GM23338 (cell line): ENCODE measurements at regions not wholly inside any gene's neighbourhood (a gene's known extent, or its start where the extent isn't known, plus 50 kb on each side); places are given as distances from the start of the nearest gene placed in this dataset.
A peak's percentile ranks its signal among the peaks of the same experiment; 100 is the strongest.

Source experiments
- ATAC-seq: fragments of 200-7000 bp; cut with Tn5 transposase; 3 replicates; pipeline ENCODE4 v1.9.1; 2020
- DNase-seq: peaks from one replicate; pipeline ENCODE4 v3.0.0-alpha.2; 2015; ENCODE audit warnings: low spot score
- H2AFZ ChIP-seq: fragments of 200-600 bp; sonication (generic); 2 replicates; pipeline ENCODE4 v1.8.0; 2016; ENCODE audit warnings: antibody characterized with exemption, mild to moderate bottlenecking, moderate library complexity
- H3F3A ChIP-seq: fragments of 200-600 bp; sonication (generic); replicated peaks from 2 replicates; pipeline ENCODE4 v1.8.0; 2017; ENCODE audit warnings: antibody characterized with exemption, mixed run types, low read depth
- H3K27ac ChIP-seq: fragments of 200-600 bp; sonication (generic); 2 replicates; pipeline ENCODE4 v1.6.1; 2016; ENCODE audit warnings: low read depth
- H3K27me3 ChIP-seq: fragments of 200-600 bp; sonication (generic); 2 replicates; pipeline ENCODE4 v1.8.0; 2016; ENCODE audit warnings: mild to moderate bottlenecking, mixed run types, moderate library complexity; ENCODE audit not compliant: insufficient read depth
- H3K36me3 ChIP-seq: fragments of 200-600 bp; sonication (generic); 2 replicates; pipeline ENCODE4 v1.8.0; 2016; ENCODE audit warnings: mild to moderate bottlenecking; ENCODE audit not compliant: insufficient read depth
- H3K4me1 ChIP-seq: fragments of 200-600 bp; sonication (generic); 2 replicates; pipeline ENCODE4 v1.8.0; 2016; ENCODE audit warnings: mild to moderate bottlenecking, moderate library complexity; ENCODE audit not compliant: insufficient read depth
- H3K4me2 ChIP-seq: fragments of 200-600 bp; sonication (generic); 2 replicates; pipeline ENCODE4 v1.7.1; 2017; ENCODE audit warnings: mixed run types
- H3K4me3 ChIP-seq: fragments of 200-600 bp; sonication (generic); 2 replicates; pipeline ENCODE4 v1.6.1; 2016; ENCODE audit warnings: mixed run types
- H3K79me2 ChIP-seq: fragments of 200-600 bp; sonication (generic); replicated peaks from 2 replicates; pipeline ENCODE4 v1.8.0; 2017; ENCODE audit warnings: mild to moderate bottlenecking; ENCODE audit not compliant: insufficient read depth
- H3K9me2 ChIP-seq: fragments of 200-600 bp; sonication (generic); 2 replicates; pipeline ENCODE4 v1.8.0; 2017; ENCODE audit not compliant: insufficient read depth
- H4K20me1 ChIP-seq: fragments of 200-600 bp; sonication (generic); replicated peaks from 2 replicates; pipeline ENCODE4 v1.8.0; 2017; ENCODE audit warnings: mild to moderate bottlenecking; ENCODE audit not compliant: insufficient read depth
- H3K27ac Mint-ChIP-seq: 2 replicates; pipeline ENCODE4 v1.8.0; 2020; ENCODE audit warnings: inconsistent platforms, mild to moderate bottlenecking, moderate library complexity, mixed read lengths
- H3K27me3 Mint-ChIP-seq: 3 replicates; pipeline ENCODE4 v1.8.0; 2022; ENCODE audit warnings: low read depth, mild to moderate bottlenecking, moderate library complexity, mixed read lengths, inconsistent platforms; ENCODE audit not compliant: insufficient read depth, poor library complexity
- H3K36me3 Mint-ChIP-seq: 3 replicates; pipeline ENCODE4 v1.8.0; 2021; ENCODE audit warnings: low read depth, mild to moderate bottlenecking, inconsistent platforms, moderate library complexity, mixed read lengths
- H3K4me1 Mint-ChIP-seq: 3 replicates; pipeline ENCODE4 v1.8.0; 2020; ENCODE audit warnings: mild to moderate bottlenecking, inconsistent platforms, mixed read lengths
- H3K4me3 Mint-ChIP-seq: 3 replicates; pipeline ENCODE4 v1.8.0; 2021; ENCODE audit warnings: moderate library complexity, mild to moderate bottlenecking, inconsistent platforms, mixed read lengths
- H3K9me3 Mint-ChIP-seq: 3 replicates; pipeline ENCODE4 v1.8.0; 2020; ENCODE audit warnings: moderate library complexity, mild to moderate bottlenecking, inconsistent platforms, mixed read lengths
- CREB1 ChIP-seq: fragments of 250-450 bp; sonication (Bioruptor Pico); IDR thresholded peaks from 2 replicates; pipeline ENCODE4 v1.5.0; 2020; ENCODE audit warnings: low read depth, mild to moderate bottlenecking, moderate library complexity
- CTCF ChIP-seq, 2 experiments: fragments of 200-600 bp in 1 of 2; sonication (generic) in 1 of 2; conservative IDR thresholded peaks; 2 replicates each; pipeline versions ENCODE4 v1.5.1 to v1.6.1; 2016 to 2017; ENCODE audit warnings: antibody characterized with exemption in 2 of 2, low read depth in 2 of 2, mild to moderate bottlenecking in 2 of 2, moderate library complexity in 1 of 2
- EZH2 ChIP-seq: fragments of 200-600 bp; sonication (generic); IDR thresholded peaks from one replicate; pipeline ENCODE4 v1.8.0; 2017; ENCODE audit warnings: antibody characterized with exemption, mild to moderate bottlenecking, low read depth; ENCODE audit not compliant: unreplicated experiment
- EZH2phosphoT487 ChIP-seq: fragments of 200-600 bp; sonication (generic); IDR thresholded peaks from one replicate; pipeline ENCODE4 v1.8.1; 2018; ENCODE audit warnings: antibody characterized with exemption; ENCODE audit not compliant: unreplicated experiment
- JUNB ChIP-seq: IDR thresholded peaks from one replicate; pipeline ENCODE4 v1.6.1; 2016; ENCODE audit warnings: antibody characterized with exemption; ENCODE audit not compliant: unreplicated experiment
- NANOG ChIP-seq: IDR thresholded peaks from 2 replicates; pipeline ENCODE4 v1.6.1; 2016; ENCODE audit warnings: antibody characterized with exemption, borderline replicate concordance
- POLR2AphosphoS5 ChIP-seq: IDR thresholded peaks from 2 replicates; pipeline ENCODE4 v1.6.1; 2016; ENCODE audit warnings: antibody characterized with exemption, low read depth
- REST ChIP-seq: IDR thresholded peaks from one replicate; pipeline ENCODE4 v1.6.1; 2018; ENCODE audit warnings: antibody characterized with exemption; ENCODE audit not compliant: unreplicated experiment
- STAT1 ChIP-seq: IDR thresholded peaks from one replicate; pipeline ENCODE4 v1.6.1; 2016; ENCODE audit warnings: antibody characterized with exemption; ENCODE audit not compliant: unreplicated experiment
- ZNF114 ChIP-seq: fragments of 250-450 bp; sonication (Bioruptor Pico); IDR thresholded peaks from 2 replicates; pipeline ENCODE4 v1.5.0; 2020; ENCODE audit warnings: mild to moderate bottlenecking, moderate library complexity
- ZNF331 ChIP-seq: fragments of 250-450 bp; sonication (Bioruptor Pico); IDR thresholded peaks from 2 replicates; pipeline ENCODE4 v1.5.0; 2020; ENCODE audit warnings: low read depth, mild to moderate bottlenecking, moderate library complexity
- ZNF462 ChIP-seq: fragments of 250-450 bp; sonication (Bioruptor Pico); IDR thresholded peaks from 2 replicates; pipeline ENCODE4 v1.5.0; 2020; ENCODE audit warnings: mild to moderate bottlenecking, moderate library complexity
- TF ChIP-seq, protein P1 (sequence below): IDR thresholded peaks from 2 replicates; pipeline ENCODE4 v1.6.1; 2016; ENCODE audit warnings: antibody characterized with exemption

- H3K27me3 ChIP-seq: no peaks in the 10 kb centered on the region
- H3K27me3 Mint-ChIP-seq: peaks cover 4% of the 10 kb centered on the region
- DNase-seq: no peak
- ATAC-seq: no peak
- H3K4me1 ChIP-seq: no peaks in the 10 kb centered on the region
- TF ChIP-seq ZNF462 (CRISPR knock-in tag) (no peak), NANOG (no peak), EZH2phosphoT487 (no peak), POLR2AphosphoS5 (no peak), CREB1 (no peak), ZNF331 (CRISPR knock-in tag) (no peak), ZNF114 (CRISPR knock-in tag) (no peak), JUNB (no peak), STAT1 (no peak), EZH2 (no peak), CTCF (conservative IDR thresholded peaks at IDR 0.05; ENCODE audit: low read depth in 2 of 2) (no peak), REST (no peak)
- TF ChIP-seq, protein P1, sequence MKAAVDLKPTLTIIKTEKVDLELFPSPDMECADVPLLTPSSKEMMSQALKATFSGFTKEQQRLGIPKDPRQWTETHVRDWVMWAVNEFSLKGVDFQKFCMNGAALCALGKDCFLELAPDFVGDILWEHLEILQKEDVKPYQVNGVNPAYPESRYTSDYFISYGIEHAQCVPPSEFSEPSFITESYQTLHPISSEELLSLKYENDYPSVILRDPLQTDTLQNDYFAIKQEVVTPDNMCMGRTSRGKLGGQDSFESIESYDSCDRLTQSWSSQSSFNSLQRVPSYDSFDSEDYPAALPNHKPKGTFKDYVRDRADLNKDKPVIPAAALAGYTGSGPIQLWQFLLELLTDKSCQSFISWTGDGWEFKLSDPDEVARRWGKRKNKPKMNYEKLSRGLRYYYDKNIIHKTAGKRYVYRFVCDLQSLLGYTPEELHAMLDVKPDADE: no peak
- peaks cover 4% of the 10 kb centered on the region; the same call in 2 of the 3 replicates for H3K9me3 Mint-ChIP-seq
- H3K4me1 Mint-ChIP-seq: no peaks in the 10 kb centered on the region
- H2AFZ ChIP-seq: no peak overlapping the region
- peak overlapping the region; percentile 38; the same call in 1 of the 2 replicates for H3K27ac Mint-ChIP-seq
- H3F3A ChIP-seq: no peaks in the 10 kb centered on the region
- H4K20me1 ChIP-seq: no peaks in the 10 kb centered on the region
- H3K4me3 ChIP-seq: no peak overlapping the region
- no peaks in the 10 kb centered on the region for H3K36me3 ChIP-seq
- H3K79me2 ChIP-seq: no peaks in the 10 kb centered on the region
- no peak overlapping the region for H3K27ac ChIP-seq
- no peak overlapping the region for H3K4me2 ChIP-seq
- peaks cover 2% of the 10 kb centered on the region; the same call in 1 of the 2 replicates for H3K9me2 ChIP-seq
- H3K4me3 Mint-ChIP-seq: no peak overlapping the region
- H3K36me3 Mint-ChIP-seq: no peaks in the 10 kb centered on the region
These were observed 469.5 kb upstream of the CHRM3 start for GRCh38 chr1:238916828-238917227.
